ENCODE measurements at regions not wholly inside any gene's neighbourhood (a gene's known extent, or its start where the extent isn't known, plus 50 kb on each side); places are given as distances from the start of the nearest gene placed in this dataset.
"Not testable (repeated sequence)": the region's sequence is repeated elsewhere in the genome, so short reads cannot be mapped to it uniquely, and the experiment has no call there.

- H3K27ac ChIP-seq (ENCODE audit: low read length) = no peak overlapping the region
- no peaks in the 10 kb centered on the region for H3K36me3 ChIP-seq (ENCODE audit: control insufficient read depth, insufficient read depth, low read length)
- no peaks in the 10 kb centered on the region for H3K4me1 ChIP-seq (ENCODE audit: control insufficient read depth, insufficient read depth, low read length)
- H3K9me3 ChIP-seq (replicated peaks; ENCODE audit: control insufficient read depth, low read depth, low read length) = no peaks in the 10 kb centered on the region
- H3K27me3 ChIP-seq (ENCODE audit: control insufficient read depth, insufficient read depth, low read length) = no peaks in the 10 kb centered on the region
- no peak overlapping the region for H3K4me3 ChIP-seq (ENCODE audit: low read length)
- DNase-seq = no peak
- WGBS (ENCODE audit: insufficient coverage) = 69% methylated on average over 4 of the region's 5 CpGs
Measured at GRCh38 chr1:30575066-30575465, 148.3 kb downstream of the MATN1 start.

DNA sequence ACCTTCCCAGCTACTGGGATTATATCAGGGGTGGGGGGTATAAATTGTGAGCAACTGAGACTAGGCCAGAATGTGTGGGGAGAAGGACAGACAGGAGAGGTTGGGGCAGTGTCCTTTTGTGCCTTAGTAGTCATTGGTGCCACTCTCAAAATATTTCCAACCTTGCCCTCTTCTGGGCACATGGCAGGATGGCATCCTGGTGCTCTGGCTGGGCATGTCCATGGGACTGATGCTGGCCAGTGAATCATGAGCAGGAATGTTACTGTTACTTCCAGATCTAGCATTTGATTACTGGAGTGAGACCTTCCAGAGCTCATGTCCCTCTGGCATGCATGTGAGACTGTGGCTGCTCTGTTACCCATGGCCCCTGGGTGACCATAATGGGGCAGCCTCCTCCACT lies 151.2 kb downstream of the MATN1 start:
- Histone ChIP-seq H3K36me3 (ENCODE audit: control insufficient read depth, insufficient read depth, low read length) (no peaks in the 10 kb centered on the region), H3K27me3 (ENCODE audit: control insufficient read depth, insufficient read depth, low read length) (no peaks in the 10 kb centered on the region), H3K27ac (ENCODE audit: low read length) (no peak overlapping the region), H3K4me1 (ENCODE audit: control insufficient read depth, insufficient read depth, low read length) (no peaks in the 10 kb centered on the region), H3K9me3 (replicated peaks; ENCODE audit: control insufficient read depth, low read depth, low read length) (no peaks in the 10 kb centered on the region), H3K4me3 (ENCODE audit: low read length) (no peak overlapping the region)
- DNase-seq = no peak

DNA sequence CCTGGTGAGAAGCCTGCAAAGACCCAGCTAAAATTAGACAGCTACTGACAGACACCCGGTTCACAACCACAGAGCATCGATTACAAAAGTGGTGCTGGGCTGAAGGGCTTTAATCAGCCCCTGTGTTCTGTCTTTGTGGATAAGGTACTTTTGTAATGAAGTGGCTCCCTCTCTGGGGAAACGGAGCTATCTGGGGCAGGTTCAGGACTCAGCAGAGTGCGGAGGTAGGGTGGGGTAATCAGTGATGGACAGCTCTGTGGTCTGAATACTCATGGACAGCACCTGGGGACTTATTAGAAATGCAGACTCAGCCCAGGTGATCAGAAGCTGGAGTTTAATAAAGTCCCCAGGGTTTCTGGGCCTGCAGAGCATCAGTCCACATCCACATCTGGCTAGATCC lies 152.0 kb downstream of the MATN1 start:
- H3K27ac ChIP-seq (ENCODE audit: low read length) = no peak overlapping the region
- no peaks in the 10 kb centered on the region for H3K36me3 ChIP-seq (ENCODE audit: control insufficient read depth, insufficient read depth, low read length)
- DNase-seq = no peak
- WGBS (ENCODE audit: insufficient coverage) = 38% methylated on average over 2 of the region's 4 CpGs
- H3K4me3 ChIP-seq (ENCODE audit: low read length) = no peak overlapping the region
- H3K4me1 ChIP-seq (ENCODE audit: control insufficient read depth, insufficient read depth, low read length) = no peaks in the 10 kb centered on the region
- H3K9me3 ChIP-seq (replicated peaks; ENCODE audit: control insufficient read depth, low read depth, low read length) = no peaks in the 10 kb centered on the region
- no peaks in the 10 kb centered on the region for H3K27me3 ChIP-seq (ENCODE audit: control insufficient read depth, insufficient read depth, low read length)

- no peak for DNase-seq
- H3K9me3 ChIP-seq (replicated peaks; ENCODE audit: control insufficient read depth, low read depth, low read length) = no peaks in the 10 kb centered on the region
- no peak overlapping the region for H3K4me3 ChIP-seq (ENCODE audit: low read length)
- no peaks in the 10 kb centered on the region for H3K4me1 ChIP-seq (ENCODE audit: control insufficient read depth, insufficient read depth, low read length)
- no peaks in the 10 kb centered on the region for H3K36me3 ChIP-seq (ENCODE audit: control insufficient read depth, insufficient read depth, low read length)
- 100% methylated on average over 1 of the region's 3 CpGs for WGBS (ENCODE audit: insufficient coverage)
- no peaks in the 10 kb centered on the region for H3K27me3 ChIP-seq (ENCODE audit: control insufficient read depth, insufficient read depth, low read length)
- H3K27ac ChIP-seq (ENCODE audit: low read length) = no peak overlapping the region
Measured at GRCh38 chr1:30569384-30569783, 154.0 kb downstream of the MATN1 start.

DNA sequence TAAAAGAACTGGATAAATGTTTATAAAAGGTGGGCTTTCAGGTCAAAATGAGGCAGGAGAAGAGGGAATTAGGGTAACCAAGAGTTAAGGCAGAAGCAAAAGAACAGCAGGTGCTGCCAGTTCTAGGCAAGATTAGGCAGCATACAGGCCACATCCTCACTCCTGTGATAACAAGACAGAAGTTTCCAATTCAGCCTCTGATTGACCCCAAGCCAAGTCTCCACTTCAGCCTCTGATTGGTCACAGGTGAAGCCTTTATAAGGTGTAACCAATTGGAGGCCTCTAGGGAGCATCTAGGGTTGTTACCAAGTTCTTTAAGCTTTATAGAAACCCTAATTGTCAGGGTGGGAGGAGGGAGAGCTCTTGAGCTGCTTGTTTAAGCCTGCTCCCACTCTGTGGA lies 160.8 kb downstream of the MATN1 start:
- H3K4me1 ChIP-seq (ENCODE audit: control insufficient read depth, insufficient read depth, low read length) = no peaks in the 10 kb centered on the region
- peaks cover 12% of the 10 kb centered on the region for H3K9me3 ChIP-seq (replicated peaks; ENCODE audit: control insufficient read depth, low read depth, low read length)
- H3K27me3 ChIP-seq (ENCODE audit: control insufficient read depth, insufficient read depth, low read length) = no peaks in the 10 kb centered on the region
- no peak overlapping the region for H3K4me3 ChIP-seq (ENCODE audit: low read length)
- DNase-seq = no peak
- H3K27ac ChIP-seq (ENCODE audit: low read length) = no peak overlapping the region
- H3K36me3 ChIP-seq (ENCODE audit: control insufficient read depth, insufficient read depth, low read length) = no peaks in the 10 kb centered on the region

GRCh38 chr1:30551603-30552002 lies 171.8 kb downstream of the MATN1 start:
- no peak for DNase-seq
- WGBS (ENCODE audit: insufficient coverage) = 87% methylated on average over 8 of the region's 8 CpGs
- H3K27me3 ChIP-seq (ENCODE audit: control insufficient read depth, insufficient read depth, low read length) = peaks cover 5% of the 10 kb centered on the region

GRCh38 chr1:30550365-30551220 lies 172.8 kb downstream of the MATN1 start:
- Histone ChIP-seq H3K36me3 (ENCODE audit: control insufficient read depth, insufficient read depth, low read length) (no peaks in the 10 kb centered on the region), H3K4me1 (ENCODE audit: control insufficient read depth, insufficient read depth, low read length) (no peaks in the 10 kb centered on the region), H3K27me3 (ENCODE audit: control insufficient read depth, insufficient read depth, low read length) (peaks cover 3% of the 10 kb centered on the region), H3K4me3 (ENCODE audit: low read length) (no peak overlapping the region), H3K9me3 (replicated peaks; ENCODE audit: control insufficient read depth, low read depth, low read length) (no peaks in the 10 kb centered on the region), H3K27ac (ENCODE audit: low read length) (no peak overlapping the region)
- DNase-seq = no peak
- 80% methylated on average over 9 of the region's 11 CpGs for WGBS (ENCODE audit: insufficient coverage)

More at GRCh38 chr1:30551603-30552002, 171.8 kb downstream of the MATN1 start:
- no peak overlapping the region for H3K27ac ChIP-seq (ENCODE audit: low read length)
- H3K4me1 ChIP-seq (ENCODE audit: control insufficient read depth, insufficient read depth, low read length) = no peaks in the 10 kb centered on the region
- no peak overlapping the region for H3K4me3 ChIP-seq (ENCODE audit: low read length)
- no peaks in the 10 kb centered on the region for H3K9me3 ChIP-seq (replicated peaks; ENCODE audit: control insufficient read depth, low read depth, low read length)
- H3K36me3 ChIP-seq (ENCODE audit: control insufficient read depth, insufficient read depth, low read length) = no peaks in the 10 kb centered on the region

GRCh38 chr1:30549872-30550271 lies 173.5 kb downstream of the MATN1 start:
- H3K36me3 ChIP-seq (ENCODE audit: control insufficient read depth, insufficient read depth, low read length); H3K9me3 ChIP-seq (replicated peaks; ENCODE audit: control insufficient read depth, low read depth, low read length); H3K27ac ChIP-seq (ENCODE audit: low read length); H3K4me1 ChIP-seq (ENCODE audit: control insufficient read depth, insufficient read depth, low read length); DNase-seq; H3K4me3 ChIP-seq (ENCODE audit: low read length); H3K27me3 ChIP-seq (ENCODE audit: control insufficient read depth, insufficient read depth, low read length): not testable (repeated sequence)
- 100% methylated on average over 1 of the region's 1 CpG for WGBS (ENCODE audit: insufficient coverage)

- no peak overlapping the region for H3K27ac ChIP-seq (ENCODE audit: low read length)
- DNase-seq = no peak
- H3K27me3 ChIP-seq (ENCODE audit: control insufficient read depth, insufficient read depth, low read length) = peaks cover 2% of the 10 kb centered on the region
- no peaks in the 10 kb centered on the region for H3K9me3 ChIP-seq (replicated peaks; ENCODE audit: control insufficient read depth, low read depth, low read length)
- no CpG with 5 or more reads among the region's 2 CpGs for WGBS (ENCODE audit: insufficient coverage)
- no peak overlapping the region for H3K4me3 ChIP-seq (ENCODE audit: low read length)
- no peaks in the 10 kb centered on the region for H3K36me3 ChIP-seq (ENCODE audit: control insufficient read depth, insufficient read depth, low read length)
- no peaks in the 10 kb centered on the region for H3K4me1 ChIP-seq (ENCODE audit: control insufficient read depth, insufficient read depth, low read length)
Measured at GRCh38 chr1:30548294-30548693, 175.1 kb downstream of the MATN1 start.

GRCh38 chr1:30547326-30547725 lies 176.1 kb downstream of the MATN1 start:
- H3K4me3 ChIP-seq (ENCODE audit: low read length); H3K27ac ChIP-seq (ENCODE audit: low read length); H3K36me3 ChIP-seq (ENCODE audit: control insufficient read depth, insufficient read depth, low read length); H3K9me3 ChIP-seq (replicated peaks; ENCODE audit: control insufficient read depth, low read depth, low read length); H3K4me1 ChIP-seq (ENCODE audit: control insufficient read depth, insufficient read depth, low read length); H3K27me3 ChIP-seq (ENCODE audit: control insufficient read depth, insufficient read depth, low read length); DNase-seq: not testable (repeated sequence)
- WGBS (ENCODE audit: insufficient coverage) = 0% methylated on average over 1 of the region's 2 CpGs

DNA sequence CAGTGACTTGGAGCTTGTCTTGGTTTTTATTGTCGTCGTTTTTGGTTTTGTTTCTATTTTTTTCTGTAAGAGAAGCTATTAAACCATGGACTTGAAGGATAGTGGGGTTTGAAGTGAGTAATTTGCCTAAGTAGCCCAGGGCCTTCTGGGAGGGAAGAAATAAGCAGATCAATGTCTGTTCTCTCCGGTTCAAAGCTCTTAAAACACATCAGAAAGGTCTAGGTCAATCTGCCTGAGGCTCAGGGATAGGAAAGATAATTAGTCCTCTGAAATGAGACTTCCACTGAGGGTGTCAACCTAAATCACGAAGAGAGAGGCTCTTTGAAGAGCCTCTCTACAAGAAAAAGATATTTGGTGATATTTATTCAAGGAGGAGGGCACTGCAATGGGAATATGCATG lies 178.0 kb downstream of the MATN1 start:
- H3K4me3 ChIP-seq (ENCODE audit: low read length) = no peak overlapping the region
- H3K27me3 ChIP-seq (ENCODE audit: control insufficient read depth, insufficient read depth, low read length) = peaks cover 2% of the 10 kb centered on the region
- WGBS (ENCODE audit: insufficient coverage) = no CpG with 5 or more reads among the region's 4 CpGs
- no peak for DNase-seq
- H3K36me3 ChIP-seq (ENCODE audit: control insufficient read depth, insufficient read depth, low read length) = no peaks in the 10 kb centered on the region
- H3K27ac ChIP-seq (ENCODE audit: low read length) = no peak overlapping the region
- no peaks in the 10 kb centered on the region for H3K9me3 ChIP-seq (replicated peaks; ENCODE audit: control insufficient read depth, low read depth, low read length)
- H3K4me1 ChIP-seq (ENCODE audit: control insufficient read depth, insufficient read depth, low read length) = no peaks in the 10 kb centered on the region
